Erythroblast (primary cell): ENCODE measurements at regions not wholly inside any gene's neighbourhood (a gene's known extent, or its start where the extent isn't known, plus 50 kb on each side); places are given as distances from the start of the nearest gene placed in this dataset.

Source experiments
- GATA1 ChIP-seq: IDR thresholded peaks from 2 replicates; pipeline ENCODE4 v1.6.1; 2011; ENCODE audit warnings: low read depth, mild to moderate bottlenecking, control low read depth, low read length, moderate library complexity
- POLR2A ChIP-seq: IDR thresholded peaks from 2 replicates; pipeline ENCODE4 v1.6.1; 2011; ENCODE audit warnings: mild to moderate bottlenecking, low read length

DNA sequence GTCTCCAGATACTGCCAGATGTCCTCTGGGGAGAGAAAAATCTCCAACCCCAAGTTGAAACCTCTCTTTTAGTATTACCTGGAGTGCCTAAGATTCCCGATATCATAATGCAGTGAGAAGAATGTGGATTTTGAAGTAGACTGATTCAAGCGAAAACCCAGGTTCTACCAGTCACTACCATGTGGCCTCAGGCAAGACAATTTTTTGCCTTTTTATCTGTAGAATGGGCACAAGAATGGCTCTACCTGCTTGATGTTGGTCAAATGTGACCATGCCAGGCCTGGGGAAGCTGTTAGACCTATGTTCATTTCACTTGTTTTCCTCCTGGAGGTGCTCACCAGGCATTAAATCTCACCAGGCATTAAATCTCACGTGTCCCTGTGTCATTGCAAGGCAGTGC is 131.3 kb downstream of the DDX1 start:
- TF ChIP-seq POLR2A (no peak), GATA1 (no peak)
